Mesendoderm (in vitro differentiated cells): ENCODE measurements at regions not wholly inside any gene's neighbourhood (a gene's known extent, or its start where the extent isn't known, plus 50 kb on each side); places are given as distances from the start of the nearest gene placed in this dataset.

Experiments
- DNase-seq: peaks from one replicate; pipeline ENCODE4 v3.0.0; 2013
- H2AK5ac ChIP-seq: 2 replicates; pipeline ENCODE4 v1.6.1; 2013; ENCODE audit warnings: low read length, inconsistent platforms
- H2BK120ac ChIP-seq: 2 replicates; pipeline ENCODE4 v1.6.1; 2013; ENCODE audit warnings: low read depth, mild to moderate bottlenecking, low read length, moderate library complexity, mixed read lengths
- H2BK15ac ChIP-seq: replicated peaks from 2 replicates; pipeline ENCODE4 v1.6.1; 2013; ENCODE audit warnings: low read depth, mild to moderate bottlenecking, moderate library complexity
- H2BK5ac ChIP-seq: 2 replicates; pipeline ENCODE4 v1.6.1; 2013; ENCODE audit warnings: low read length, inconsistent platforms
- H3K18ac ChIP-seq: 2 replicates; pipeline ENCODE4 v1.6.1; 2013; ENCODE audit warnings: mild to moderate bottlenecking, low read length, mixed read lengths
- H3K23ac ChIP-seq: one replicate; pipeline ENCODE4 v1.6.1; 2013; ENCODE audit warnings: low read length
- H3K27ac ChIP-seq: 2 replicates; pipeline ENCODE4 v1.5.1; 2013; ENCODE audit warnings: low read depth, mild to moderate bottlenecking, inconsistent platforms, low read length, moderate library complexity
- H3K27me3 ChIP-seq: 2 replicates; pipeline ENCODE4 v1.6.1; 2013; ENCODE audit warnings: low read length, control low read depth, mild to moderate bottlenecking, inconsistent platforms; ENCODE audit not compliant: insufficient read depth, poor library complexity
- H3K36me3 ChIP-seq: 2 replicates; pipeline ENCODE4 v1.6.1; 2013; ENCODE audit warnings: low read length, inconsistent platforms; ENCODE audit not compliant: control insufficient read depth, insufficient read depth
- H3K4ac ChIP-seq: one replicate; pipeline ENCODE4 v1.6.1; 2013; ENCODE audit warnings: low read depth, mild to moderate bottlenecking, low read length, moderate library complexity
- H3K4me1 ChIP-seq: 2 replicates; pipeline ENCODE4 v1.6.1; 2013; ENCODE audit warnings: low read depth, low read length, inconsistent platforms; ENCODE audit not compliant: control insufficient read depth
- H3K4me2 ChIP-seq: 2 replicates; pipeline ENCODE4 v1.6.1; 2013; ENCODE audit warnings: low read length
- H3K4me3 ChIP-seq: 2 replicates; pipeline ENCODE4 v1.5.1; 2013; ENCODE audit warnings: mild to moderate bottlenecking, low read length
- H3K56ac ChIP-seq: one replicate; pipeline ENCODE4 v1.6.1; 2013; ENCODE audit warnings: low read length
- H3K79me1 ChIP-seq: 2 replicates; pipeline ENCODE4 v1.6.1; 2013; ENCODE audit warnings: low read length, inconsistent platforms
- H3K79me2 ChIP-seq: 2 replicates; pipeline ENCODE4 v1.6.1; 2013; ENCODE audit warnings: mild to moderate bottlenecking, low read length; ENCODE audit not compliant: control insufficient read depth, insufficient read depth
- H3K9ac ChIP-seq: 2 replicates; pipeline ENCODE4 v1.6.1; 2013; ENCODE audit warnings: low read length, inconsistent platforms
- H4K5ac ChIP-seq: one replicate; pipeline ENCODE4 v1.6.1; 2013; ENCODE audit warnings: low read length
- H4K8ac ChIP-seq: one replicate; pipeline ENCODE4 v1.6.1; 2013; ENCODE audit warnings: low read depth, mild to moderate bottlenecking, control low read depth, low read length, moderate library complexity
- WGBS: extraction: QIAGEN DNeasy Blood & Tissue Kit; methylation state at CpG from one replicate; pipeline ENCODE4 v1.1.7; 2013; ENCODE audit warnings: low lambda C conversion rate, missing lambda C conversion rate; ENCODE audit not compliant: insufficient coverage; ENCODE audit errors: extremely low coverage; 5-methylcytosine and 5-hydroxymethylcytosine counted together

DNA sequence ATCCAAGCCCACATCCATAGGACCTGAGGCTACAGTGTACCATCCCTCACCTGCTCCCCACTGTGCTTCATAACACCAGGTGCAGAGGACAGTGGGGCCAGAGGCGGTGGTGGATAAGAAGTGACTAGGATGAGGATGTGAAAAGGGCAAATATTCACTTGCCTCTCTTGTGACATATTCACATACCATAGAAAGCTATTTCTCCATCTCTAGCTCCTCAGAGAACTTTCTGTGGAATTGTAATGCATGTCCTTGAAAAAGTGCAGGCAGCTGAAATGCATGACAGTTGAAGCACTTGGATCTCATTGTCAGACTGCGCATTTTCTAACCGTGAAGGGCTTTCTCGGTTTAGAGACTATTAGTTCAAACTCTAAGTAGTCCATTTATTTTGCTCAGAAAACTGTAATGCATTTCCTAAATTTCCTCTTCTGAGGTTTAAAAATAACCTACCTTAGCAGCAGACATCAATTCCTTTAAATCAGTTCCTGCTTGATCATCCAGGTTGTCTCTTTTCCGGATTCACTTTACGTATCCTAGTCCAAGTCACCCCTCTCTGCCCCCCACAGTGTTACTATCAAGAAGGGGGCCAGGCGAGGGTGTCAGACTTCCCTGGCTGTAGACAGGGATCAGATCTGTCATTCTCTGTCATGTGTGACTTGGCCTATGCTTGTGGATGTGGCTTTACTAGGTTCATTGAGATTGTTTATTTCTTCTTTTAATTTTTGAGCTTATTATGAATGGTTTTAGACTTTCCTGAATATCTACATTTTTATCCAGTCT is 984.0 kb upstream of the TMEM132C start:
- Histone ChIP-seq H3K79me1 (no peaks in the 10 kb centered on the region), H3K79me2 (no peaks in the 10 kb centered on the region), H3K23ac (no peak overlapping the region), H3K4me2 (no peak overlapping the region), H3K27ac (no peak overlapping the region), H4K8ac (no peak overlapping the region), H3K4me1 (no peaks in the 10 kb centered on the region), H3K9ac (no peak overlapping the region), H2BK15ac (no peak overlapping the region), H4K5ac (no peak overlapping the region), H3K56ac (no peak overlapping the region), H3K27me3 (no peaks in the 10 kb centered on the region), H2AK5ac (no peak overlapping the region), H3K4me3 (no peak overlapping the region), H3K4ac (no peak overlapping the region), H2BK120ac (no peak overlapping the region), H2BK5ac (no peak overlapping the region), H3K36me3 (no peaks in the 10 kb centered on the region), H3K18ac (no peak overlapping the region)
- WGBS, result no CpG with 5 or more reads among the region's 7 CpGs
- DNase-seq, result no peak

DNA sequence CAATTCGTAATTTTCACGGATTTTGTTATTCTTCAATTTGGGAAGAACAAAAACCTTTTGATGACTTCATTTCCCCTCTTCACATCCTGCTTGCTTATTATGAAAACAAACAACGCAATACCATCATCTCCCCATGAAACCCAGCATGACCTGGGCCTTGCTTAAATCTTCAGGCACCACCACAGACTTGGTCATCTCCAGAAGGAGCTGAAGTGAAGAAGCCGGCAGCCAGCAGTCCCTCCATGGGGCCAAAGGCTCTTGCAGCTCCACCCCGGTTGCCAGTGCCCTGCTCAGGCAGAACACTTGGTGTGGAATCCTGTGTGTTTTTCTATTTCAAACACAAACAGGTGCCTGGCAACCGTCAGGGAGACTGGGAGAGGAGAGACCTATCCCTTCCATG is 982.9 kb upstream of the TMEM132C start:
- Histone ChIP-seq H3K27me3 (no peaks in the 10 kb centered on the region), H3K9ac (no peak overlapping the region), H3K79me2 (no peaks in the 10 kb centered on the region), H2BK5ac (no peak overlapping the region), H3K18ac (no peak overlapping the region), H3K4ac (no peak overlapping the region), H2AK5ac (no peak overlapping the region), H3K79me1 (no peaks in the 10 kb centered on the region), H2BK15ac (no peak overlapping the region), H4K5ac (no peak overlapping the region), H3K23ac (no peak overlapping the region), H2BK120ac (no peak overlapping the region), H3K4me3 (no peak overlapping the region), H3K36me3 (no peaks in the 10 kb centered on the region), H4K8ac (no peak overlapping the region), H3K4me1 (no peaks in the 10 kb centered on the region), H3K4me2 (no peak overlapping the region), H3K27ac (no peak overlapping the region), H3K56ac (no peak overlapping the region)
- WGBS, result no CpG with 5 or more reads among the region's 6 CpGs
- DNase-seq, result no peak

DNA sequence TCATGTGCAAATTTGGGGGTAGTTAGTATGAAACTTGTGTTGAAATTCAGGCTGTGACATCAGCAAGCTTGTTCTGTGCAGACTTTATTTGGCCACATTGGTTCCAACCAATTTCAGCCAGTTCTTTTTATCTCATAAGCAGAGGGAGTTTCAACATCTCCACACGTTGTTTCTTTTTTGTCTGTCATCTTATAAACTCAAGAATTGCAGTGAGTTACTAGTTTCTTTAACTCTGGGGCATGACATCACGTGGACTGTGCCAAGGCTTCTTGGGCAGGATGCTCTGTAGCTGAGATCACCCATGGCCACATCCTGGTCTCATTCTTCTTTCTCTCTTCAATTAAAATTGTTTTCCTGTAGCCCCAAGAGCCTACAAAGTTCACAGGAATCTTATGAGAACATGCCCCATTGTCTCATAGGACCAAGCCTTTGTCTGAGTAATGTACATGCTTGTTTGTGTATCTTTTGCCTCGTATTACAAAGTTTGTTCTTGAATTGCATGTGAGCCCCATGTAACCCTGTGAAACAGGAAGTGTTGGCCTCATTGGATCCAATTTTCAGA is 982.0 kb upstream of the TMEM132C start:
- Histone ChIP-seq H3K23ac (no peak overlapping the region), H3K4me2 (no peak overlapping the region), H3K79me1 (no peaks in the 10 kb centered on the region), H2AK5ac (no peak overlapping the region), H3K36me3 (no peaks in the 10 kb centered on the region), H3K27me3 (no peaks in the 10 kb centered on the region), H2BK120ac (no peak overlapping the region), H3K56ac (no peak overlapping the region), H3K18ac (no peak overlapping the region), H3K4me1 (no peaks in the 10 kb centered on the region), H2BK5ac (no peak overlapping the region), H4K8ac (no peak overlapping the region), H3K79me2 (no peaks in the 10 kb centered on the region), H3K4me3 (no peak overlapping the region), H3K4ac (no peak overlapping the region), H3K9ac (no peak overlapping the region), H4K5ac (no peak overlapping the region), H2BK15ac (no peak overlapping the region), H3K27ac (no peak overlapping the region)
- WGBS, result no CpG with 5 or more reads among the region's 3 CpGs
- no peak for DNase-seq

DNA sequence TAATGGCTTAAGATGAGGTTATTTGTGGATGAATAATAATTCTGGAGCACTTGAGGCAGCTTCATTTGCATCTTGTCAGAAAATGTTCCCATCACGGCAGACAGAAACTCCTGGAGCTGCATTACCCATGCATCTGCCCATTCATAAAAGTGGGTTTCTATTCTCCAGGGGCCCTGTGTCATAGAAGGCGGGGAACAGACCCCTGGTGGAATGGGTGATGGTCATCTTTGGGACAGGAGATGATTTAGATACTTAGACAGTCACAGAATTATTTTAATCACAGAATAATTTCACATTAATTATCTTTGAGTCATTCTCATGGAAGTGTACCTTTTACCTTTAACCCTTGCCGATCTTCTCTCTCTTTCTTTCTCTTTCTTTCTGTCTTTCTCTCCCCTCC is 980.7 kb upstream of the TMEM132C start:
- H3K4me2 ChIP-seq, result no peak overlapping the region
- no CpG with 5 or more reads among the region's 3 CpGs for WGBS

DNA sequence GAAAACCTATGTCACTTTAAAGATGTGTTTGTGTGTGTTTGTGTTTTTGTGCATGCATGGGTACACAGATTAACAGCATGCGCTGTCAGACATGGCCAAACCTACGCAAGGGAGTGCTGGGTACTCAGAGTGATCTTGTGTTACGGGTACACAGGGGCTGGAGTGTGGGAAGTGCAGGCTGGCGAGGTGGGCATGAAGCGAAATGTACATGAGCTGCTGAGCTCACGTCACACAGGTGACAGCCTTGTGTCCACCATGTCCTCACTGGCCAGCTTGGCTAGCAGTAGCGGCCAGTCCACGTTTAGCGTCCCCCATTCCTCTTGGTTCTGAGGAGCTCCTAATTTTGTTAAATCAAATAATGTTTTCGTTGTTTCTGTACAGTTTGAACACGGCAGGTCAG is 979.7 kb upstream of the TMEM132C start:
- no peak overlapping the region for H2BK120ac ChIP-seq
- no peak overlapping the region for H4K5ac ChIP-seq
- H3K4ac ChIP-seq, result no peak overlapping the region
- no peak overlapping the region for H2BK15ac ChIP-seq
- no peak overlapping the region for H2AK5ac ChIP-seq
- no peak overlapping the region for H2BK5ac ChIP-seq
- H3K4me3 ChIP-seq, result no peak overlapping the region
- no peak overlapping the region for H3K18ac ChIP-seq
- H3K23ac ChIP-seq, result no peak overlapping the region
- H3K56ac ChIP-seq, result no peak overlapping the region
- no peaks in the 10 kb centered on the region for H3K4me1 ChIP-seq
- no peaks in the 10 kb centered on the region for H3K36me3 ChIP-seq
- no peaks in the 10 kb centered on the region for H3K27me3 ChIP-seq
- DNase-seq, result no peak
- H3K4me2 ChIP-seq, result no peak overlapping the region
- H3K79me2 ChIP-seq, result no peaks in the 10 kb centered on the region
- H3K79me1 ChIP-seq, result no peaks in the 10 kb centered on the region
- no CpG with 5 or more reads among the region's 11 CpGs for WGBS
- H4K8ac ChIP-seq, result no peak overlapping the region
- H3K27ac ChIP-seq, result no peak overlapping the region
- no peak overlapping the region for H3K9ac ChIP-seq

More for the DNA sequence above, 980.7 kb upstream of the TMEM132C start:
- Histone ChIP-seq H4K5ac (no peak overlapping the region), H2BK15ac (no peak overlapping the region), H3K4ac (no peak overlapping the region), H3K4me1 (no peaks in the 10 kb centered on the region), H3K36me3 (no peaks in the 10 kb centered on the region), H4K8ac (no peak overlapping the region), H3K56ac (no peak overlapping the region), H3K79me1 (no peaks in the 10 kb centered on the region), H3K4me3 (no peak overlapping the region), H3K18ac (no peak overlapping the region), H3K9ac (no peak overlapping the region), H3K27me3 (no peaks in the 10 kb centered on the region), H2BK120ac (no peak overlapping the region), H3K79me2 (no peaks in the 10 kb centered on the region), H3K23ac (no peak overlapping the region), H2AK5ac (no peak overlapping the region), H3K27ac (no peak overlapping the region), H2BK5ac (no peak overlapping the region)
- DNase-seq, result no peak

DNA sequence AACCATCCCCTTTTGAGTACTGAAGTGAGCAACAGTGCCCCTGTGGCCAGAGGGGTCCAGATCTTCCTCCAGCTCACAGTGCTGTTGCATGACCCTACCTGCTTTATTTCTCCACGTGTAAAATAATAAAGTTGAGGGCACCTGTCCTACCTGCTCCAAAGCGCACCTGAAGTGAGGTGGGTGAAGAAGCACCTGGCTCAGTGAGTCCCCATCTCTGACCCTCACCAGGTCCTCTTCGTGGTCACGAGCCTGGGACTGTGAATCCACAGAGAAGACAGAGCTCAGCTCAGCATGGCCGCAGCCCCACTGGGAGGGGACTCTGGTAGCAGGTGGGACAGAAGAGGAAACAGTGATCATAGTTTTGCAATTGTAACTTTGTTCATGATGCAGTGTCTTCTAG is 976.7 kb upstream of the TMEM132C start:
- H2BK15ac ChIP-seq, result no peak overlapping the region
- H3K4me3 ChIP-seq, result no peak overlapping the region
- H4K5ac ChIP-seq, result no peak overlapping the region
- H2BK120ac ChIP-seq, result no peak overlapping the region
- H2BK5ac ChIP-seq, result no peak overlapping the region
- no peak overlapping the region for H3K27ac ChIP-seq
- H3K79me1 ChIP-seq, result no peaks in the 10 kb centered on the region
- H2AK5ac ChIP-seq, result no peak overlapping the region
- no CpG with 5 or more reads among the region's 5 CpGs for WGBS
- H3K27me3 ChIP-seq, result no peaks in the 10 kb centered on the region
- H3K23ac ChIP-seq, result no peak overlapping the region
- no peaks in the 10 kb centered on the region for H3K79me2 ChIP-seq
- H3K9ac ChIP-seq, result no peak overlapping the region
- H4K8ac ChIP-seq, result no peak overlapping the region
- H3K36me3 ChIP-seq, result no peaks in the 10 kb centered on the region
- H3K4ac ChIP-seq, result no peak overlapping the region
- H3K4me1 ChIP-seq, result no peaks in the 10 kb centered on the region
- H3K4me2 ChIP-seq, result no peak overlapping the region
- no peak overlapping the region for H3K18ac ChIP-seq
- DNase-seq, result no peak
- no peak overlapping the region for H3K56ac ChIP-seq
